ENCODE measurements at regions not wholly inside any gene's neighbourhood (a gene's known extent, or its start where the extent isn't known, plus 50 kb on each side); places are given as distances from the start of the nearest gene placed in this dataset.

DNA sequence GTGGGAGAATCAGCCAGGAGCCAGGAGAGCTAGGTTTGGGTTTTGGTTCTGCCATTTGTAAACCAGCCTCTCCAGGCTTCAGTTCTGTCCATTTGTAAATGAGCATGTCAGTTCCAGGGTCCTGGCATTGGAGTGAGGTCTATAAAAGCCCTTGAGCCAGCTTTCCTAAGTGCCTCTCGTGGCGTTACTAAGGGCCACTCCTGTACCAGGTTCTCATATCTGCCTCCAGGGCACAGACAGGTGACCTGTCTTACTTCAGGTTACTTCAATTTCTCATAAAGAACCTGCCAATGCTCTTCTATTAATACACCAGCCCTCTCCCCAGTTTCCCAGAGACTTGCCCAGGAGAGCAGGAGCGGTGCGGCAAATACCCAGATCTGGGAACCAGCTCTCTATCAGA, 101.9 kb downstream of the VEGFA start:
- intact Hi-C loops (cut with DNase I; ENCODE audit: low total_unique reads): no loop called here
- no peak overlapping the region for H3K27ac ChIP-seq
- no peaks in the 10 kb centered on the region for H3K4me1 ChIP-seq
- H3K4me3 ChIP-seq: no peak overlapping the region
- no peaks in the 10 kb centered on the region for H3K36me3 ChIP-seq
- H3K9me3 ChIP-seq: no peaks in the 10 kb centered on the region
- no peaks in the 10 kb centered on the region for H3K27me3 ChIP-seq
- DNase-seq (ENCODE audit: low spot score in 2 of 2): no peak
- TF ChIP-seq POLR2A (IDR thresholded peaks at IDR 0.05) (no peak), POLR2AphosphoS5 (IDR thresholded peaks at IDR 0.05) (no peak)
- TF ChIP-seq, protein P1, sequence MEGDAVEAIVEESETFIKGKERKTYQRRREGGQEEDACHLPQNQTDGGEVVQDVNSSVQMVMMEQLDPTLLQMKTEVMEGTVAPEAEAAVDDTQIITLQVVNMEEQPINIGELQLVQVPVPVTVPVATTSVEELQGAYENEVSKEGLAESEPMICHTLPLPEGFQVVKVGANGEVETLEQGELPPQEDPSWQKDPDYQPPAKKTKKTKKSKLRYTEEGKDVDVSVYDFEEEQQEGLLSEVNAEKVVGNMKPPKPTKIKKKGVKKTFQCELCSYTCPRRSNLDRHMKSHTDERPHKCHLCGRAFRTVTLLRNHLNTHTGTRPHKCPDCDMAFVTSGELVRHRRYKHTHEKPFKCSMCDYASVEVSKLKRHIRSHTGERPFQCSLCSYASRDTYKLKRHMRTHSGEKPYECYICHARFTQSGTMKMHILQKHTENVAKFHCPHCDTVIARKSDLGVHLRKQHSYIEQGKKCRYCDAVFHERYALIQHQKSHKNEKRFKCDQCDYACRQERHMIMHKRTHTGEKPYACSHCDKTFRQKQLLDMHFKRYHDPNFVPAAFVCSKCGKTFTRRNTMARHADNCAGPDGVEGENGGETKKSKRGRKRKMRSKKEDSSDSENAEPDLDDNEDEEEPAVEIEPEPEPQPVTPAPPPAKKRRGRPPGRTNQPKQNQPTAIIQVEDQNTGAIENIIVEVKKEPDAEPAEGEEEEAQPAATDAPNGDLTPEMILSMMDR (IDR thresholded peaks at IDR 0.05): no peak

GRCh38 chr6:43871284-43871683, 101.3 kb downstream of the VEGFA start:
- H3K9me3 ChIP-seq: no peaks in the 10 kb centered on the region
- intact Hi-C loops (cut with DNase I; ENCODE audit: low total_unique reads): no loop called here

DNA sequence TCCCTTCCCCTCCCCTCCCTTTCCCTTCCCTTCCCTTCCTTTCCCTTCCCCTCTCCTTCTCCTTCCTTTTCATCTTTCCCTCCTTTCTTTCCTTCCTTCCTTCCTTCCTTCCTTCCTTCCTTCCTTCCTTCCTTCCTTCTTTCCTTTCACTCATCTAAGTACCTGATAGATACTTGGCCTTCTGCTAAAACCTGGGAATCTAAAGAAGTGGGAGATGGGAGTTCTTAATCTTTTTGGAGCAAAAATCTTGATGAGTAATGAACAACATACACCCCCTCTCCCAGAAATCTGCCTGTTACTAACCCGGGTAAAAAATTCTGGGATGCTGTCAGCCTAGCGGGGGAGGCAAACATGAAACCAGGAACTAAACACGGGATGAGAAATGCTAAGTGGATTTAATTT, 100.7 kb downstream of the VEGFA start:
- intact Hi-C loops (cut with DNase I; ENCODE audit: low total_unique reads): no loop called here
- Histone ChIP-seq H3K4me1 (no peaks in the 10 kb centered on the region), H3K27me3 (no peaks in the 10 kb centered on the region), H3K9me3 (no peaks in the 10 kb centered on the region), H3K4me3 (no peak overlapping the region), H3K27ac (no peak overlapping the region), H3K36me3 (no peaks in the 10 kb centered on the region)
- TF ChIP-seq POLR2A (IDR thresholded peaks at IDR 0.05) (no peak), POLR2AphosphoS5 (IDR thresholded peaks at IDR 0.05) (no peak)
- TF ChIP-seq, protein P1 (IDR thresholded peaks at IDR 0.05): no peak
- no peak for DNase-seq (ENCODE audit: low spot score in 2 of 2)

More at GRCh38 chr6:43871284-43871683, 101.3 kb downstream of the VEGFA start:
- TF ChIP-seq POLR2AphosphoS5 (IDR thresholded peaks at IDR 0.05): no peak
- TF ChIP-seq POLR2A (IDR thresholded peaks at IDR 0.05): no peak
- TF ChIP-seq, protein P1 (IDR thresholded peaks at IDR 0.05): no peak
- Histone ChIP-seq H3K27ac (no peak overlapping the region), H3K27me3 (no peaks in the 10 kb centered on the region), H3K36me3 (no peaks in the 10 kb centered on the region), H3K4me3 (no peak overlapping the region), H3K4me1 (no peaks in the 10 kb centered on the region)
- no peak for DNase-seq (ENCODE audit: low spot score in 2 of 2)

DNA sequence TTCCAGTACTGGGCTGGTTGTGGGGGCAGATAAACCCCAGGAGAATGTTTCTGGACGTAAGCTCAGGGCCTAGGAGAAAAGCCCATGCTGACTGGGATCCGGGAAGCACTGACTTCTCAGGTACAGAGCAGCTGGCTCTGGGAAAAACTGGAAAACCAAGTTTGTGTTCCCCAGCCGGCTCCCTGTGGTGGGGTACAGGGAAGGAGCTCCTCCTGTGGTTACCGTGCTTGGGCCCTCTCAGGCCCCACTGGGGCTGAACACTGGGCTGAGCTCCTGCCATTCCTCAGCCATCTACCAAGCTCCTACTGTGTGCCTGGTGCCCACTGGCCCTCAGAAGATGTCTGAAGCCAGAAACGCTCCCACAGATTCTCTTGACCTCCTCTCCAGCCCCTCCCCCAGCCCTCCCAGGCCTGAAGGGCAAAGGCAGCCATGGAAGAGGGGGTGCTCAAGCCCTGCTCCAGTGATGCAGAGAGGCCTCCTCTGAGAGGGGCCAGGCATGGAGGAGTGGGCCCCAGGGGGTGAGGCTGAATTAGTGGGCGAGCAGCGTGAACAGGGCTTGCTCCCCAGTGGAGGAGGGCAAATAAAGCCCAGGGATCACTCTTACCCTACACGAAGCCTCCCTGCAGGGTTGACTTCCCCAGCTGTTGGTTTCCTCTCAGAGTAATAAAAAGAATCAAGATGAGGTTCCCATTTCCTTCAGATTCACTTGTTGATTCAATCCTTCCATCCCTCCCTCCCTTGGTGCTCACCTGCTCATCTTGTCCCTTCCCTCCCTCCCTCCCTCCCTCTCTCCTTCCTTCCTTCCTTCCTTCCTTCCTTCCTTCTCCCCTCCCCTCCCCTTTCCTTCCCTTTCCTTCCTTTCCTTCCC, 100.0 kb downstream of the VEGFA start:
- no peaks in the 10 kb centered on the region for H3K27me3 ChIP-seq
- no peak overlapping the region for H3K27ac ChIP-seq
- intact Hi-C loops (cut with DNase I; ENCODE audit: low total_unique reads): no loop called here
- H3K4me3 ChIP-seq: no peak overlapping the region
- no peak for DNase-seq (ENCODE audit: low spot score in 2 of 2)
- TF ChIP-seq POLR2AphosphoS5 (IDR thresholded peaks at IDR 0.05) (no peak), POLR2A (IDR thresholded peaks at IDR 0.05) (no peak)
- TF ChIP-seq, protein P1 (IDR thresholded peaks at IDR 0.05): no peak
- no peaks in the 10 kb centered on the region for H3K36me3 ChIP-seq
- H3K9me3 ChIP-seq: no peaks in the 10 kb centered on the region
- no peaks in the 10 kb centered on the region for H3K4me1 ChIP-seq

DNA sequence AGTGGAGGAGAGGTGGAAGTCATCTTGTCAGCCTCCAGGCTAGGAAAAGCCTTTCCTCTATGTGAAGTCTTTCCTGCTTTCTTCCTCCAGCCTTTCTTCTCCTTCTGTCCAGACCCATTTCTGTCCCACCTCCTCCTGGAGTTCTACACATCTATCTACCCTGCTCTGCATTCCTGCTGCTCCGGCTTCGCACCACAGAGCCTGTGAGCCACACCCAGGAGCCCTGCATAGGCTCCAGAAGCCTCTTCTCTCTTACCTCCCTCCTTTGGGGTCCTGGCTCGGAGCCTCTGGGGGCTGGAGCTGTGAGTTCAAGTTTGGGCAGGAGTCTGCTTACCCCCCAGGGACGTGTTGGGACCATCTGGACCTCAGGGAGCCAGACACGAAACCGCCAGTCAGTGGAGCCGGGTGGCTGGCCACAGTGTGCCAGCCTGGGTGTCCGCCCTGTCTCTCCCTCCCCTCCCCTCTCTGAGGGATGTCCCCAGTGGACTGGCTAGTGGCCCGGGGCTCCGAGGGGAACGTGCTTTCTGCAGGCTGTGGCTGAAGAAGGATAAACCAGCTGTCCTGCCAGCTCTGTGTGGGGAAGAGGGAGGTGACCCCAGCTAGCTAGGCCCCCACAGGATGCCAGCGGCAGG, 99.2 kb downstream of the VEGFA start:
- no peaks in the 10 kb centered on the region for H3K27me3 ChIP-seq
- no peak overlapping the region for H3K4me3 ChIP-seq
- no peaks in the 10 kb centered on the region for H3K36me3 ChIP-seq
- no peak for DNase-seq (ENCODE audit: low spot score in 2 of 2)
- no peaks in the 10 kb centered on the region for H3K9me3 ChIP-seq
- intact Hi-C loops (cut with DNase I; ENCODE audit: low total_unique reads): no loop called here
- TF ChIP-seq, protein P1 (IDR thresholded peaks at IDR 0.05): no peak
- TF ChIP-seq POLR2AphosphoS5 (IDR thresholded peaks at IDR 0.05) (no peak), POLR2A (IDR thresholded peaks at IDR 0.05) (no peak)
- H3K4me1 ChIP-seq: no peaks in the 10 kb centered on the region
- no peak overlapping the region for H3K27ac ChIP-seq

All from breast epithelium (tissue), 4 donors.